ENCODE measurements at regions not wholly inside any gene's neighbourhood (a gene's known extent, or its start where the extent isn't known, plus 50 kb on each side); places are given as distances from the start of the nearest gene placed in this dataset.

DNA sequence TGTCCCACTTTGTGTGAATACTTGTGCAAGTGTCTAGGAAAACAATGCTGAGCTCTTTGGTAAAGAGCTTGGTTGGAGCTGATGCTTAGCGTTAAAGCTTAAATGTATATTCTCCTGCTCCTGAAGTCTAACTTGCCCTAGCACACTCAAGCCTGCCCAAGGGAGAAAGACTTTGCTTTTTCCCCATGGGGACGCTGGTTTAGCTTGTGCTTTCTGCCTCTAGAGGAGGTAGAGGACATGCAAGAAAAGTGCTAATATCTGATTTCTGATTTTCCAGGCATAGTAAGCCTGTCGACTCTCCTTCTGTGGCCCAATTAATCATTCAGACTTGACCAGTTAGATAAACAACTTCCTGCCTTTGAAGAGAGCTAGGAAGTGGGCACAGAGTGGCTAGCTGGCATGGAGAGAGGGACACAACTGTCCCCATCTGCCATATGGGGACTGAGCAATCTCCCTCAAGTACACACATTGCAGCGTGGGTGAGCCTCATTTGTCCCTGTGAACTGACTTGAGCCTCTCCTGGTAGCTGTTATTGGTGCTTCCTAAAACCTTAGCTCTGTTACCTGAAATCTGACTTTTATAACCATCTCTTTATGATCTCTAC is 348.4 kb downstream of the BRINP1 start:
- Mint-ChIP-seq H3K27ac (no peak overlapping the region), H3K4me1 (no peaks in the 10 kb centered on the region), H3K36me3 (ENCODE audit: low read depth) (no peaks in the 10 kb centered on the region), H3K27me3 (no peaks in the 10 kb centered on the region), H3K4me3 (no peak overlapping the region)
- H3K9me3 ChIP-seq (ENCODE audit: control insufficient read depth, low read length, poor library complexity, severe bottlenecking) = no peaks in the 10 kb centered on the region
- no peak for ATAC-seq
- DNase-seq = no peak

DNA sequence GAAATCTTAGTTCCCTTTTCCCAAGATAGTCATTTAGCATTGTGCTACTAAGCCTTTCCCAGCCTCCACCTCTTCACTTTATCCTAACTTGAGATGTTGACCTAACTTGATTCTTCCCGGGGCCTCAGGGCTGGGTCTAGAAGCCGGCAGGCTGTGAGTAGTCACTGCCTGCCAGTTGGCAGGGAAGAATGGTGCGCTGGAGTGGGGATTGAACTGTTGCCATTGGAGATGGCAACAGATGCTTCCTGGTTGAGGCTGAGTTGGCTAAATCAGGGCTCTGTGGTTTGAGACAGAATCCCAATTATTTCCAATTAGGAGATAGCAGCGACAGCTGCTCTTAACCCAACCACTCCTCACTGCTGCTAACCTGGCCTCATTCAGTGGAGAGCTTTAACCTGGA is 343.1 kb downstream of the BRINP1 start:
- no peaks in the 10 kb centered on the region for H3K9me3 ChIP-seq (ENCODE audit: control insufficient read depth, low read length, poor library complexity, severe bottlenecking)
- H3K27me3 Mint-ChIP-seq = no peaks in the 10 kb centered on the region
- ATAC-seq (no peak), DNase-seq (no peak)
- H3K4me3 Mint-ChIP-seq = no peak overlapping the region
- no peaks in the 10 kb centered on the region for H3K4me1 Mint-ChIP-seq
- H3K27ac Mint-ChIP-seq = no peak overlapping the region
- H3K36me3 Mint-ChIP-seq (ENCODE audit: low read depth) = no peaks in the 10 kb centered on the region

DNA sequence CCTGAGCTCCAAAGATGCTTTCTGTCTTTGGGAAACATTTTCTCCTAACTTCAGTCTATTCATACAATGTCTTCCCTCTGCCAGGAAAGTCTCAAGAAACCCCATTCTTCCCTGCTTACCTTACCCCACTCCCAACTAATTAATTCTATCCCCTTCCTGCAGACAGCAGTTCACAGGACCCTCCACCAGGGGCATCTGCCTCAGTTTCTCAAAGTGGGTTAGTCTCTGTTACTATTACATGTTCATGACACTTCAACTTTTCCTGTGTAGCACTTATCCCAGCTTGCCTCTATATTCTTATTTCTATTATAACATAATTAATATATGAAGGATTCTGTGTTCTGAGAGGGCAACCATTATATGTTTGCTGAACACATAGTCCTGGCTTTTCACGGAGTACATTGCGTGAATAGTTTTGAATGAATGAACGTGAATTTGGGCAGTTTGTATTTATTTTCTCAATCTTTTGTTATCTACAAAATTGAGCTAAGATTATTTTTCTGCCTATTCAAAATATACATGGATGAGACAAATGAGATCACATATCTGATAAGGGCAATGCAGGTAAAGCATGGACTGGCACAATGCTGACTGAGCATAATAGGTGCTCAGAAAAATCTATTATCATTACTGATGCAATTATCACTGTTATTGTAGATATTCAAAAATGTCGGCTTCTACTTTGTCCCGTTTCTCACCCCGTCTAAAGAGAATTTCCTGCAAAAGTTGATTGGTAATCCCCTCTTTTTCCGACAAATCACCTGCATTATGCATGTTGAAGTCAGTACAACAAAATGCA is 341.1 kb downstream of the BRINP1 start:
- no peak overlapping the region for H3K27ac Mint-ChIP-seq
- H3K9me3 ChIP-seq (ENCODE audit: control insufficient read depth, low read length, poor library complexity, severe bottlenecking) = no peaks in the 10 kb centered on the region
- H3K27me3 Mint-ChIP-seq = no peaks in the 10 kb centered on the region
- DNase-seq (no peak), ATAC-seq (no peak)
- H3K4me1 Mint-ChIP-seq = no peaks in the 10 kb centered on the region
- no peak overlapping the region for H3K4me3 Mint-ChIP-seq
- H3K36me3 Mint-ChIP-seq (ENCODE audit: low read depth) = no peaks in the 10 kb centered on the region

DNA sequence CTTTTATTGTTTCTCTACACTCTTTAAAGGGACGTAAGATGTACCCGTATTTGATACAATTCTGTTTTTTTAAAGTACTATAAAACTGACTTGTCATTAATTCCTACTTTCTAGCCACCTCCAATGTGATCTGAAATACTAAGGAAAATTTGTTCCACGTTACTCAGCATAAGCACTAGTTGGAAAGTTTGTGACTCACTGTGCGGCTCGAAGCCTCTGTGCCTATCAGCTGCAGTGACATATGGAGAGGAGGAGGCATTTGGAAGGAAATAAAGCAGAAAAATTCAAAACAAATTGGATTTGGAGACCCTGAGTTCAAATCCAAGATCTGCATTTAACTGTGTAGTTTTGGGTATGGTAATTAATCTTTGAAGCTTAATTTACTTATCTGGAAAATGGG is 339.3 kb downstream of the BRINP1 start:
- ATAC-seq (no peak), DNase-seq (no peak)
- Mint-ChIP-seq H3K27me3 (no peaks in the 10 kb centered on the region), H3K36me3 (ENCODE audit: low read depth) (no peaks in the 10 kb centered on the region), H3K4me3 (no peak overlapping the region), H3K4me1 (no peaks in the 10 kb centered on the region), H3K27ac (no peak overlapping the region)
- H3K9me3 ChIP-seq (ENCODE audit: control insufficient read depth, low read length, poor library complexity, severe bottlenecking) = no peaks in the 10 kb centered on the region

DNA sequence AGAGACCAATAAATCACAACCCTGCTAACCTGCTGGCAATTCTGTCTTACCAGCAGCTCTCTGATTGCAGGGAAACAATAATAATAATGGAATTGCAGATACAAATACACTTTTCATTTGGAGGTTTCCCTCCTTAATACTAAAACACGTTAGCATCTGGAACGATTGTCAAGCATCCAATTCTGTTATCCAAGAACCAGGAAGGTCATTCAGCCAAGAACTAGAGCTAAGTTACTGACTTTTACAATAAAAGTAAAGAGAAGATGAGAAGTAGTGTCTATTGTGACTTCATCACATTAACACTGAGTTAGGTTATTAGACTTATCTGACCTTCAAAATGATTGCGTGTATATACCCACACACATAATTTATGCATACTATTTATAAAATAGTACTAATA is 335.6 kb downstream of the BRINP1 start:
- no peaks in the 10 kb centered on the region for H3K27me3 Mint-ChIP-seq
- no peak for DNase-seq

DNA sequence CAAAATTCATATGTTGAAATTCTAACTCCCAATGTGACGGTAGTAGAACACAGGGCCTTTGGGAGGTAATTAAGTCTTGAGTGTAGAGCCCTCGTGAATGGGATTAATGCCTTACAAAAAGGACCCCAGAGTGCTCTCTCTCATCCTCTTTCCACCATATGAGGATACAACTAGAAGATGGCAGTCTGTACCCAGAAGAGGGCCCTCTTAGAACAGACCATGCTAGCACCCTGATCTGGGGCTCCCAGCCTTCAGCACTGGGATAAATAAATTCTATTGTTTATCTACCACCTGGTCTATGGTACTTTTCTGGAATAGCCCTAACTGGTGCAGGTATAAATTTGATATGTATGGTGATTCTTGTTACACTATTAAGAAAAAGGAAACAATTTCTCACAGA is 332.3 kb downstream of the BRINP1 start:
- H3K9me3 ChIP-seq (ENCODE audit: control insufficient read depth, low read length, poor library complexity, severe bottlenecking) = no peaks in the 10 kb centered on the region
- Mint-ChIP-seq H3K27me3 (no peaks in the 10 kb centered on the region), H3K36me3 (ENCODE audit: low read depth) (no peaks in the 10 kb centered on the region), H3K27ac (no peak overlapping the region), H3K4me3 (no peak overlapping the region), H3K4me1 (no peaks in the 10 kb centered on the region)
- ATAC-seq = no peak
- no peak for DNase-seq

More for the DNA sequence above, 335.6 kb downstream of the BRINP1 start:
- no peak overlapping the region for H3K4me3 Mint-ChIP-seq
- no peaks in the 10 kb centered on the region for H3K4me1 Mint-ChIP-seq
- no peaks in the 10 kb centered on the region for H3K36me3 Mint-ChIP-seq (ENCODE audit: low read depth)
- H3K27ac Mint-ChIP-seq = no peak overlapping the region
- no peaks in the 10 kb centered on the region for H3K9me3 ChIP-seq (ENCODE audit: control insufficient read depth, low read length, poor library complexity, severe bottlenecking)
- no peak for ATAC-seq

DNA sequence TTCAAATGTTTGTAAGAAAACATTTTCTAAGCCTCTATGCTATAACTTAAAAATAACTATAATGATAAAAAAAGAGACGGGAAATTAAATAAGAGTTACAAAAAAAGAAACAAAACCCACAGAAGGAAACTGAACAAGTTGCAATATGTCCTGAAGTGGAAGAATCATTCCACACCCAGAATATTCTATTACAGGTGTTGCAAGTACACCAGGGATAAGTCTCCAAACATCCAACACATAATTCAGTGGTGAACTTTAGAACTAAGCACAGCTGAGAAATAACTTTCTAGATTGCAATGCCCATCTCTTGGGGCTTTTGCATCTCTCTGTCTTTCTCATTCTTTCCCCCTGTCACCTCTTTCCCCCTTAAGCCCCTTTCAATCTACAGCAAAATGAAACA is 325.2 kb downstream of the BRINP1 start:
- no peak overlapping the region for H3K4me3 Mint-ChIP-seq
- H3K27me3 Mint-ChIP-seq = no peaks in the 10 kb centered on the region

DNA sequence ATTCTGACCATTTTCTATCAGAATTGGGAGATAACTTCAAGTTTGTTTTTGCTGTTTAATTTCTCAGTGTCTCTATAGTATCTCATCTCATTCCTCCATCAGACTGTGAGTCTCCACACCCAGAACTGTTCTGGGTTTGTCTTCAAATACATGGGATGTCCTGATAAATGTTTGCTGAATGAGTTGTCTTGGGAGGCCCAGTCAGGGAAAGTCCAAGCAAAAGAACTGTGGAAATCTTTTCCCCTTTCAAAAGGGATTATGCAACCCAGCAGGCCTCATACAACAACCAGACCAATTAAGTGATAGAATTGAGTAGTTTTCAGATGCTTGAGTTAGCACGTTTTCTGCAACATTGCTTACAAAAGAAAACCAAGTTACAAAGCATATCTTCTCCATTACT is 324.4 kb downstream of the BRINP1 start:
- H3K4me1 Mint-ChIP-seq = no peaks in the 10 kb centered on the region
- H3K4me3 Mint-ChIP-seq = no peak overlapping the region
- no peak for ATAC-seq
- H3K9me3 ChIP-seq (ENCODE audit: control insufficient read depth, low read length, poor library complexity, severe bottlenecking) = no peaks in the 10 kb centered on the region
- no peaks in the 10 kb centered on the region for H3K27me3 Mint-ChIP-seq
- no peaks in the 10 kb centered on the region for H3K36me3 Mint-ChIP-seq (ENCODE audit: low read depth)
- no peak for DNase-seq
- H3K27ac Mint-ChIP-seq = no peak overlapping the region

More for the DNA sequence above, 325.2 kb downstream of the BRINP1 start:
- ATAC-seq = no peak
- Mint-ChIP-seq H3K27ac (no peak overlapping the region), H3K36me3 (ENCODE audit: low read depth) (no peaks in the 10 kb centered on the region), H3K4me1 (no peaks in the 10 kb centered on the region)
- DNase-seq = no peak
- H3K9me3 ChIP-seq (ENCODE audit: control insufficient read depth, low read length, poor library complexity, severe bottlenecking) = no peaks in the 10 kb centered on the region

DNA sequence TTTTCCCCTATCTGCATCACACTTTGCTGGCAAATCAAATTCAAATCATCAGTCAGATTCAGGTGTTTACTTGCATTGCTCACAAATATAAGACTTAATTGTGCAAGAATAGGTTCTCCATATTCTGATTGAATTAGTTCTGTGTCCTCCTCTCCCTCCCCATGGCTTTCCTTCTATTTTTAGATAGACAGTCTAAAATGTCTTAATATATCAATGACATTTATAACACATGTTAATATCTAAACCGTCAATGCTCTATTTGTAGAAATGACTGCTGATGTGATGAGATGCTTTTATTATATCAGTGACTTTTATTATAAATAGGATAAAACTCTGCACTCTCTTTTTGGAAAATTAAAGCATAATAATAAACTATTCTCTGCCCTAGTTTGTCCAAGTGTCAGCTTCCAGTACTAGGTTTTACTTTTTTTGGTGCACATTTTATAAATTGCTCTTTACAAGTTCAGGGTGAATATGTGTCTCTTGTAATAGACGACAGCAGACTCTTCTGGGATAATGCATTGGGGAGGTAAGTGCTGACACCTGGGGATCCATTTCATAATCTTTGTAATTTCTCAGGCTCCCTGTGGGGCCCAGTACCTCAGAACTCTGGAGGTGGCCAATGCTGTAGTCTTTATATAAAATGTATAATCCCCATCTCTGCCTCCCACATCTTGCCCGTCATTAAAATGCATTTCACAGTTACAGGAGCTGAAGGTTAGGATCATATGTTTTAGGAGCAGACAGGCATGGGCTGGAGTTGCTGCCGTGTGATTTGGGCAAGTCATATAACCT is 321.5 kb downstream of the BRINP1 start:
- DNase-seq (no peak), ATAC-seq (no peak)
- H3K9me3 ChIP-seq (ENCODE audit: control insufficient read depth, low read length, poor library complexity, severe bottlenecking) = no peaks in the 10 kb centered on the region
- Mint-ChIP-seq H3K27me3 (no peaks in the 10 kb centered on the region), H3K27ac (no peak overlapping the region), H3K36me3 (ENCODE audit: low read depth) (no peaks in the 10 kb centered on the region), H3K4me3 (no peak overlapping the region), H3K4me1 (no peaks in the 10 kb centered on the region)

DNA sequence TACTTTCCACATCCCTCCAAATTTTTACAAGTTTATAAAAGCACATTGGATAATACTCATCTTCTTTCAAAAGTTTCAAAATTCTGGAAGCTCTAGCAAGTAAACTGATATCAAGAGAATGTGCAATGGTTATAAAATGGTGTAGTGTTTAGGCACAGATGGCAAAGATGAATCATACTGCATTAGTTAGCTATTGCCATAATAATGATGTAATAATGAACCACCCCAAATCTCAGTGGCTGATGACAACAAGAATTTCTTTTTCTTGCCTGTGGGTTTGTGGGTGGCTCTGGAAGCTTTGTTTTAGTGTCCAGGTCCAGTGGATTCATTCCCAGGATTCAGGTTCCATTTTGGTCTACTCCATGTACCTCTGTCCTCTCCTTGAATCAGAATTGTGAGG is 319.0 kb downstream of the BRINP1 start:
- Mint-ChIP-seq H3K27me3 (no peaks in the 10 kb centered on the region), H3K27ac (no peak overlapping the region), H3K4me1 (no peaks in the 10 kb centered on the region), H3K4me3 (no peak overlapping the region), H3K36me3 (ENCODE audit: low read depth) (no peaks in the 10 kb centered on the region)
- no peak for ATAC-seq
- no peaks in the 10 kb centered on the region for H3K9me3 ChIP-seq (ENCODE audit: control insufficient read depth, low read length, poor library complexity, severe bottlenecking)
- DNase-seq = no peak

DNA sequence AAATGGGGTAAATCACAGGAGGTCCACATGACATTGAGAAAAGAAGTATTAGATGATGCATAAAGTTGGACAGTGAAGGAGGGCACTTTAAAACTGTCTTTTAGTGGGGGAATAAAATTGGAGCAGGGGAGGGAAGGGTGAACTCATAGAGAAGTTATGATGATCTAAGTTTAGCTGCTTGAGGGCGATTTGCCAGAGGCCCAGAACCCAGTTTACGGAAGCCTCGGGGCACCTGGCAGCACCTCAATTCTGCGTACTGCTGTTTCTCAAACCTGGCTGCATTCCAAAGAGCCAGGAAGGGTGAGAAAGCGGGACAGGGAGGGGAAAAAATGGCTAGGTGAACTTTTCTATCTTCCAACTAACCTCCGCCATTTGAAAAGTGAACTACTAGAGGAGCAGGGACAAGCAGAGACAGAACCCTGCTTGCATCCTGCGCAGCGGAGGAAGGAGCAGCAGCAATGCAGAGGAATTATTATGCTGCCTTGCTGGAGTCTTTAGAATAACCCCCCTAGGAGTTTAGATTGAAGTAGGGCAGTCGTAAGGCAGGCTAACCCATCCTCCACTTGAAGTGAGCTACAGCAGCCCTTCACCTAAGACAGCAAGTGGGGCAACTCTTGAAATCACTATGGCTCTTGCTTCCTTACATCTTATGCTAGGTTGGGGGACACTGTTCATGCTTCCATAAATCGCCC is 316.8 kb downstream of the BRINP1 start:
- H3K27ac Mint-ChIP-seq = no peak overlapping the region
- no peak overlapping the region for H3K4me3 Mint-ChIP-seq
- H3K9me3 ChIP-seq (ENCODE audit: control insufficient read depth, low read length, poor library complexity, severe bottlenecking) = no peaks in the 10 kb centered on the region
- H3K36me3 Mint-ChIP-seq (ENCODE audit: low read depth) = no peaks in the 10 kb centered on the region
- H3K27me3 Mint-ChIP-seq = no peaks in the 10 kb centered on the region
- DNase-seq (no peak), ATAC-seq (no peak)
- H3K4me1 Mint-ChIP-seq = no peaks in the 10 kb centered on the region

DNA sequence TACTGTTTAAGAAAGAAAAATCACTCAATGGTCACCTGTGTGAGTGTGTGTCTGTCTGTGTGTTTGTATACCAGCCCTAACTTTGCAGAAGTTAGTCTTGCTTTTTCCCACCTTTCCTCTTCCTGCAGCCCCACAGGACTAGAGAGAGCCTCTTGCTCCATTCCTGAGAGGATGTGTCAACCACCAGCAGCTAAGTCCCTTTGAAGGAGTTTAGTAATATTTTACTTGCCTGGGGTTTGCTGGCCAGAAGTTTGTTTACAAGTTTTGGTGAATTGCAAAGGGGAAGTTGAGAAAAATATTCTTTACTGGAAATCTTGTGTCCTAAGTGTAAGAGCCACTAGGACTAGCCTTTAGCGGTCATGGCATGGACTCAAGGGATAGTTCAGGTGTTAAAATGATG is 316.2 kb downstream of the BRINP1 start:
- no peak overlapping the region for H3K4me3 Mint-ChIP-seq
- H3K27ac Mint-ChIP-seq = no peak overlapping the region
- no peaks in the 10 kb centered on the region for H3K4me1 Mint-ChIP-seq
- DNase-seq (no peak), ATAC-seq (no peak)
- H3K36me3 Mint-ChIP-seq (ENCODE audit: low read depth) = no peaks in the 10 kb centered on the region
- no peaks in the 10 kb centered on the region for H3K9me3 ChIP-seq (ENCODE audit: control insufficient read depth, low read length, poor library complexity, severe bottlenecking)
- no peaks in the 10 kb centered on the region for H3K27me3 Mint-ChIP-seq

Data from T-helper 17 cell (primary cell).